ENCODE measurements at regions not wholly inside any gene's neighbourhood (a gene's known extent, or its start where the extent isn't known, plus 50 kb on each side); places are given as distances from the start of the nearest gene placed in this dataset.

DNA sequence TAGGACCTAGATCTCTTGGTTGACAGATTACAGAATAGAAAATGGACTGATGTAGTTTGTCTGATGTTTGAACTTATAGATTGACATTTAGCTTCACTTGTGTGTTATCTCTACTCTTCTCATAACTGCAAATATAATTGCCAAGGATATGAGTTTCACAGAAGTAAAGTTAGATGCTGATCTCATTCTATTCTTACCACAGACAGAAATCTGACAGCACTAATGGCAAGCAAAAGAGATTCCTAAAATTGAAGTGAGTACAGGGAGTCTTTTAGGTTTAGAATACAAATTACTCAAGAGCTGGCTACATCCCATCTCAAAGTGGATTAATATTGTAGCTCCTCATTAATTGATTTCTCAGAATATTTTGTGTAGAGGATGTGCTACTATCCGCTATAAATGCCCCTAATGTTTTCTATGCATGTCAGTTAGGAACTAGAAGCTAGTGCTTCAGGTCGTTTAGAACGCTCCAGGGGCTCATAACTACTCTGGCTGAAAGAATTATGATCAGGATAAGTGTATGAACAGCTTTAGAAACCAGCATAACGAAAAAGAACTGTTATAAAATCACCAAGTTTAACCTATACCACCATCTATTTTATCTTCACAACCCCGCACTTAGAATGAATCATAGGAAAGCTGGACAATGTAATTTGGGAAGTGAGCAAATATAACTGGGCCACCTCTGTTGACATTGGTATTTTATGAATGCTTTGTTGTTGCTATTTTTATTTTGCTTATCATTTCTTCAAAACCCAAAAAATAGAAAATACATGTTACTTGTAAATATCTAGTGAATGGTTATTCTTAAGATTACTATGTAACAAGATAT lies 378.8 kb upstream of the REG3G start:
- TF ChIP-seq, protein P1, sequence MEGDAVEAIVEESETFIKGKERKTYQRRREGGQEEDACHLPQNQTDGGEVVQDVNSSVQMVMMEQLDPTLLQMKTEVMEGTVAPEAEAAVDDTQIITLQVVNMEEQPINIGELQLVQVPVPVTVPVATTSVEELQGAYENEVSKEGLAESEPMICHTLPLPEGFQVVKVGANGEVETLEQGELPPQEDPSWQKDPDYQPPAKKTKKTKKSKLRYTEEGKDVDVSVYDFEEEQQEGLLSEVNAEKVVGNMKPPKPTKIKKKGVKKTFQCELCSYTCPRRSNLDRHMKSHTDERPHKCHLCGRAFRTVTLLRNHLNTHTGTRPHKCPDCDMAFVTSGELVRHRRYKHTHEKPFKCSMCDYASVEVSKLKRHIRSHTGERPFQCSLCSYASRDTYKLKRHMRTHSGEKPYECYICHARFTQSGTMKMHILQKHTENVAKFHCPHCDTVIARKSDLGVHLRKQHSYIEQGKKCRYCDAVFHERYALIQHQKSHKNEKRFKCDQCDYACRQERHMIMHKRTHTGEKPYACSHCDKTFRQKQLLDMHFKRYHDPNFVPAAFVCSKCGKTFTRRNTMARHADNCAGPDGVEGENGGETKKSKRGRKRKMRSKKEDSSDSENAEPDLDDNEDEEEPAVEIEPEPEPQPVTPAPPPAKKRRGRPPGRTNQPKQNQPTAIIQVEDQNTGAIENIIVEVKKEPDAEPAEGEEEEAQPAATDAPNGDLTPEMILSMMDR (conservative IDR thresholded peaks at IDR 0.05; ENCODE audit: low read depth, low read length), result no peak
- no peak for DNase-seq (ENCODE audit: low read depth)
- no peak overlapping the region for H3K4me3 ChIP-seq (ENCODE audit: low read depth, low read length)

DNA sequence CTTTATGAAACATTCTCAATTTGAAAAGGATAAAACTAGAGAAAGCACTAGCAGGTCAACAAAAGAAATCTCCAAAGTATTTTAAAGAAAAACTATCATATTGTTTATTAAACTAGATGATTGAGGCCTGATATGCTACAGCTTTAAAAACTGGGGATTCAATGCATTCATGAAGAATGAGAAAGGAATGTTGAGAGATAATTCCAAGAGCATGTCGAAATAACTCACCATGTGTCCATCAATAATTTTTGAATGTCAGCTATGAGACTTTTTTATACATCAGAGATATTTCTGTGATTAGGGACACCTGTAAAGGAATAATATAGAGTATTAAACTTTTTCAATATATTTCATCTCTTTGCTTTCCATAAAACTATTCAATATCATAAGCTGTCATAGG lies 376.9 kb upstream of the REG3G start:
- TF ChIP-seq, protein P1 (conservative IDR thresholded peaks at IDR 0.05; ENCODE audit: low read depth, low read length), result no peak
- DNase-seq (ENCODE audit: low read depth), result peak; percentile 6
- no peak overlapping the region for H3K4me3 ChIP-seq (ENCODE audit: low read depth, low read length)

DNA sequence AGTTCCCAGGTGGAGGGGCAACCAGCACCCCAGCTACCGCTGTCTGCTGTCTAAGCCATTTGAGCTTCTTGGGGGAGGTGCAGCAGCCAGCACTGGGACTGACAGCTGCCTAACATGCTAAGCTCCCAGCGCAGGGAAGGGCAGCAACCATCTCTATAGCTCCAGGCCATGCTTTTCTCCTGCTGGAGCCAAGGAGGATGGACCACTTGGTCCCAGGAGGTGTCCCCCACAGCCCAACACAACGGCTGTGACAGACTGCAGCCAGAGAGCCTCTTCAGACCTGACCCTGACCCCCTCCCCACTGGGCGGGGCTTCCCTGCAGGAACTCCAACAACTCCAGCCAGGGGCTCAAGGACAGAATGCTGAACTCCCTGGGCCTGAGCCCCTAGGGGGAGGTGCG lies 370.6 kb upstream of the REG3G start:
- DNase-seq (ENCODE audit: low read depth), result no peak
- TF ChIP-seq, protein P1 (conservative IDR thresholded peaks at IDR 0.05; ENCODE audit: low read depth, low read length), result no peak

DNA sequence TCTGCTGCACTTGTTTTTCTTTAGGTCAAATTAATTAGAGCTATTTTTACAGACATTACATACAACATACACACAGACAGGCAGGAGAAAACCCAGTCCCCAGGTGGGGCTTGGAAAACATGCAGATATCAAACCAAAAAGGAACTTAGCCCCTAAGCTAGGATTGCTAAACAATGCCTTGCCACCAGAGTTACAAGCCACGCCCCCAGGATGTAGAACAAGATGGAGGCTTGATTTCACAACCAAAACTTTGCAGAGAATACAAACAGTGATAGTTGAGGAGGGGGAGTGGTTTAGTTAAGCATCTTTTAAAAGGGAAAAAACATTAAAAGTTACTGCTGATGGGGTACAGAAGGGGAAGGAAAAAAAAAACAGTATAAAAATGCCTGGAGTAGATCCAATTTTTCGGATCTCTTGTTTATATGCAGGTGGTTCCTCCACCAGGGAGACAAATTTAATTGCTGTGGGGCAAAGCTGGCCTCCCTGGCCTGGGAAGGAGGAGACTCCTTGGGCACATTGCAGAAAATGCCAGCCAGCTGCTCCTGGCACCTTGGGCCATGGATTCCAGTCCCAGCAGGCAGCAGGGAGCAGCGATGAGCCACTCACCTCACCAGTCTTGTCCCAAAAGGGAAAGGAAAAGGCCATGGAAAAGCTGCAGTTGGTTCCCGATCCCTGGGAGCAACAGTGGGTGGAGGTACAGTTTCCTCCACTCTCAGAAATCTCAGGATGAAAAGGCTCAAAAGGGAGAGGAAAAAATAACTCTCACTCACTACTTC lies 348.4 kb upstream of the REG3G start:
- peak; percentile 7 for DNase-seq (ENCODE audit: low read depth)
- H3K4me3 ChIP-seq (ENCODE audit: low read depth, low read length), result no peak overlapping the region
- TF ChIP-seq, protein P1 (conservative IDR thresholded peaks at IDR 0.05; ENCODE audit: low read depth, low read length), result no peak

More for the DNA sequence above, 370.6 kb upstream of the REG3G start:
- H3K4me3 ChIP-seq (ENCODE audit: low read depth, low read length), result no peak overlapping the region

DNA sequence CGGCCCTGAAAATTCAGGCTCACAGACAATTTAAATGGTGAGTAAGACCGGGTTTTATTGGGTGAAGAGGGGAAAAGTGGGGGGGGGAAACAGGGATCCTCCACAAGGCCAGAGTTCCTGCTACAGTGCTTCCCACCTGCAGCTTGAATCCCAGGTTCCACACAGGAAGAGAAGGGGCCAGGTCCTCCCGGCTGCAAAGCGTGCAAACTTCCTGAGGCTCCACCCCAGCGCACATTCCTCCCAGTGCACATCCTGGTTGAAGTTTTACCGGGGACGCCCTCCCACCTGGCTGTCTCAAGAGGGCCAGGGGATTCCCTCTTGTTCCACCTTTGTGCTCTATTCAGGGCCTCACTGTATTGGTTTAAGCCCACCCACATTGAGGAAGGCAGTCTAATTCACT lies 347.7 kb upstream of the REG3G start:
- TF ChIP-seq, protein P1 (conservative IDR thresholded peaks at IDR 0.05; ENCODE audit: low read depth, low read length), result no peak
- H3K4me3 ChIP-seq (ENCODE audit: low read depth, low read length), result no peak overlapping the region
- no peak for DNase-seq (ENCODE audit: low read depth)

DNA sequence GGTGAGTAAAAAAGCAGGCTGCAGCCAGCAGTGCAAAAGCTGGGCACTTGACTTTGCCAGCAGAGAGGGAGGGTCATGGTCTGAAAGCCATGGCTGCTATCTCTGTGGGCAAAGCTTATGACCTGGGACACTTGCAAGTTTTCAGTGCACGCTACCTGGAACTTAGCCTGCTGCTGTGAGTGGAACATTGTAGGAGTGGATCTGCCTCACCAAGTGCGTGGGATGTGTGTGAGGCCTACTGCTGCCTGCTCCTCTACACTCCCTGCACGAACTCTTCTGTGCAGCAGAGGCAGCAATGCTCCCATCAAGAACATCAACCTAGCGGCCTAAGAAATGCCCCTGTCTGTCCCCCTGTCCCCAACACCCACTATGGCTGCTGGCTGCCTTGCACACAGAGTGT lies 344.1 kb upstream of the REG3G start:
- DNase-seq (ENCODE audit: low read depth), result no peak
- H3K4me3 ChIP-seq (ENCODE audit: low read depth, low read length), result no peak overlapping the region
- TF ChIP-seq, protein P1 (conservative IDR thresholded peaks at IDR 0.05; ENCODE audit: low read depth, low read length), result no peak
